Loucy (cell line): ENCODE measurements at regions not wholly inside any gene's neighbourhood (a gene's known extent, or its start where the extent isn't known, plus 50 kb on each side); places are given as distances from the start of the nearest gene placed in this dataset.

Experiments
- H2AFZ ChIP-seq: fragments of 200-600 bp; sonication (generic); 2 replicates; pipeline ENCODE4 v1.6.0; 2016; ENCODE audit warnings: antibody characterized with exemption, mild to moderate bottlenecking, low read length, moderate library complexity
- H3F3A ChIP-seq: fragments of 200-600 bp; 2 replicates; pipeline ENCODE4 v1.6.0; 2016; ENCODE audit warnings: antibody characterized with exemption, low read depth, mild to moderate bottlenecking
- H3K27me3 ChIP-seq: fragments of 200-600 bp; sonication (generic); 2 replicates; pipeline ENCODE4 v1.6.1; 2014; ENCODE audit warnings: low read length, mild to moderate bottlenecking; ENCODE audit not compliant: insufficient read depth, poor library complexity, severe bottlenecking
- H3K36me3 ChIP-seq: fragments of 200-600 bp; sonication (generic); 2 replicates; pipeline ENCODE4 v1.6.1; 2016; ENCODE audit warnings: low read length; ENCODE audit not compliant: insufficient read depth
- H3K4me1 ChIP-seq: fragments of 200-600 bp; sonication (generic); 2 replicates; pipeline ENCODE4 v1.5.1; 2014; ENCODE audit warnings: low read length, mild to moderate bottlenecking; ENCODE audit not compliant: insufficient read depth, poor library complexity, severe bottlenecking
- H3K4me2 ChIP-seq: fragments of 200-600 bp; sonication (generic); 2 replicates; pipeline ENCODE4 v1.6.0; 2014; ENCODE audit warnings: antibody characterized with exemption, low read length, low read depth, mild to moderate bottlenecking; ENCODE audit not compliant: poor library complexity, severe bottlenecking
- H3K4me3 ChIP-seq: fragments of 200-600 bp; sonication (generic); 2 replicates; pipeline ENCODE4 v1.5.1; 2014; ENCODE audit warnings: low read length, mild to moderate bottlenecking, mixed read lengths; ENCODE audit not compliant: poor library complexity, severe bottlenecking
- H3K79me2 ChIP-seq: fragments of 200-600 bp; sonication (generic); 2 replicates; pipeline ENCODE4 v1.6.1; 2014; ENCODE audit warnings: low read length; ENCODE audit not compliant: insufficient read depth
- H3K9ac ChIP-seq: fragments of 200-600 bp; sonication (generic); 2 replicates; pipeline ENCODE4 v1.6.0; 2014; ENCODE audit warnings: mild to moderate bottlenecking, low read depth, low read length, moderate library complexity; ENCODE audit not compliant: poor library complexity, severe bottlenecking
- H3K9me2 ChIP-seq: fragments of 200-600 bp; sonication (generic); replicated peaks from 2 replicates; pipeline ENCODE4 v1.6.1; 2016; ENCODE audit warnings: low read depth, low read length, mixed read lengths
- H3K9me3 ChIP-seq: fragments of 200-600 bp; sonication (generic); 2 replicates; pipeline ENCODE4 v1.6.1; 2014; ENCODE audit warnings: mild to moderate bottlenecking, antibody characterized with exemption, low read length, low read depth; ENCODE audit not compliant: insufficient read depth
- H4K20me1 ChIP-seq: fragments of 200-600 bp; sonication (generic); 2 replicates; pipeline ENCODE4 v1.6.0; 2014; ENCODE audit warnings: antibody characterized with exemption, low read length, mild to moderate bottlenecking; ENCODE audit not compliant: insufficient read depth, poor library complexity, severe bottlenecking
- CTCF ChIP-seq: fragments of 200-600 bp; sonication (generic); conservative IDR thresholded peaks from 2 replicates; pipeline ENCODE4 v1.5.1; 2014; ENCODE audit warnings: mild to moderate bottlenecking, antibody characterized with exemption, low read length
- EZH2phosphoT487 ChIP-seq: fragments of 200-600 bp; IDR thresholded peaks from 2 replicates; pipeline ENCODE4 v1.6.1; 2018; ENCODE audit warnings: antibody characterized with exemption, mild to moderate bottlenecking, moderate library complexity, borderline replicate concordance

GRCh38 chr1:199868777-199869176 lies 158.7 kb upstream of the NR5A2 start:
- no peaks in the 10 kb centered on the region for H3K79me2 ChIP-seq
- peaks cover 22% of the 10 kb centered on the region for H3K4me1 ChIP-seq
- no peaks in the 10 kb centered on the region for H3K9me2 ChIP-seq
- no peaks in the 10 kb centered on the region for H4K20me1 ChIP-seq
- no peaks in the 10 kb centered on the region for H3K9me3 ChIP-seq
- no peak overlapping the region for H2AFZ ChIP-seq
- TF ChIP-seq CTCF: no peak
- TF ChIP-seq EZH2phosphoT487: no peak
- H3K4me3 ChIP-seq: no peak overlapping the region
- no peaks in the 10 kb centered on the region; the same call in 1 of the 2 replicates for H3F3A ChIP-seq
- no peaks in the 10 kb centered on the region for H3K27me3 ChIP-seq
- no peak overlapping the region for H3K4me2 ChIP-seq
- H3K9ac ChIP-seq: no peak overlapping the region
- no peaks in the 10 kb centered on the region for H3K36me3 ChIP-seq

GRCh38 chr1:199875337-199875736 lies 152.2 kb upstream of the NR5A2 start:
- no peak for TF ChIP-seq EZH2phosphoT487
- no peak for TF ChIP-seq CTCF
- no peak overlapping the region for H3K9ac ChIP-seq

GRCh38 chr1:199875856-199876255 lies 151.7 kb upstream of the NR5A2 start:
- Histone ChIP-seq H3K4me2 (no peak overlapping the region), H3K4me1 (no peaks in the 10 kb centered on the region), H3K4me3 (no peak overlapping the region), H3K79me2 (no peaks in the 10 kb centered on the region), H3K9ac (no peak overlapping the region), H2AFZ (no peak overlapping the region), H3K9me2 (no peaks in the 10 kb centered on the region), H4K20me1 (no peaks in the 10 kb centered on the region), H3K9me3 (no peaks in the 10 kb centered on the region), H3F3A (no peaks in the 10 kb centered on the region), H3K27me3 (no peaks in the 10 kb centered on the region), H3K36me3 (no peaks in the 10 kb centered on the region)
- TF ChIP-seq CTCF: no peak
- no peak for TF ChIP-seq EZH2phosphoT487

More at GRCh38 chr1:199875337-199875736, 152.2 kb upstream of the NR5A2 start:
- no peak overlapping the region for H3K4me3 ChIP-seq
- H3K9me3 ChIP-seq: no peaks in the 10 kb centered on the region
- H3K36me3 ChIP-seq: no peaks in the 10 kb centered on the region
- H3F3A ChIP-seq: no peaks in the 10 kb centered on the region
- H3K9me2 ChIP-seq: no peaks in the 10 kb centered on the region
- H3K79me2 ChIP-seq: no peaks in the 10 kb centered on the region
- H3K4me1 ChIP-seq: no peaks in the 10 kb centered on the region
- no peaks in the 10 kb centered on the region for H4K20me1 ChIP-seq
- H3K4me2 ChIP-seq: no peak overlapping the region
- H3K27me3 ChIP-seq: no peaks in the 10 kb centered on the region
- H2AFZ ChIP-seq: no peak overlapping the region
